Adrenal gland (tissue), 5 donors: ENCODE measurements at regions not wholly inside any gene's neighbourhood (a gene's known extent, or its start where the extent isn't known, plus 50 kb on each side); places are given as distances from the start of the nearest gene placed in this dataset.

ENCODE experiments used
- CTCF ChIP-seq, 6 experiments: fragments of 450-650 bp in 4 of 6; fragments of 200-600 bp in 2 of 6; sonication (generic) in 1 of 6; IDR thresholded peaks; 1 replicate in 5 of 6; 2 replicates in 1 of 6; pipeline versions ENCODE4 v1.5.1 to v1.8.0; 2016 to 2021; ENCODE audit warnings: antibody characterized with exemption in 6 of 6, mild to moderate bottlenecking in 2 of 6, moderate library complexity in 1 of 6
- POLR2A ChIP-seq, 2 donors: fragments of 450-650 bp; IDR thresholded peaks; one replicate each; pipeline ENCODE4 v1.6.1; 2017; ENCODE audit warnings: antibody characterized with exemption in 2 of 2, mild to moderate bottlenecking in 2 of 2, moderate library complexity in 1 of 2
- donor health status: DM: no; HTN: no; CAD: no.

- no peak for TF ChIP-seq POLR2A (IDR thresholded peaks at IDR 0.05)
- TF ChIP-seq CTCF (IDR thresholded peaks at IDR 0.05), result no peak
Measured at GRCh38 chr15:23860290-23861245, 173.5 kb upstream of the NDN start.
